H1 (cell line): ENCODE measurements at regions not wholly inside any gene's neighbourhood (a gene's known extent, or its start where the extent isn't known, plus 50 kb on each side); places are given as distances from the start of the nearest gene placed in this dataset.

Source experiments
- BACH1 ChIP-seq: IDR thresholded peaks from 2 replicates; pipeline ENCODE4 v1.6.1; 2012; ENCODE audit warnings: low read length, improper control_type of control experiment
- CHD2 ChIP-seq: IDR thresholded peaks from 2 replicates; pipeline ENCODE4 v1.6.1; 2012; ENCODE audit warnings: low read length, improper control_type of control experiment
- CTCF ChIP-seq, 3 experiments: IDR thresholded peaks; 1 replicate in 2 of 3; 2 replicates in 1 of 3; pipeline versions ENCODE4 v1.5.1 to v1.6.1; 2011; ENCODE audit warnings: low read length in 3 of 3, mild to moderate bottlenecking in 3 of 3, inconsistent platforms in 2 of 3, low read depth in 1 of 3, moderate library complexity in 1 of 3; ENCODE audit not compliant: insufficient read depth in 1 of 3; ENCODE audit errors: control extremely low read depth in 1 of 3
- POLR2A ChIP-seq, 2 experiments: IDR thresholded peaks; 1 replicate in 1 of 2; 2 replicates in 1 of 2; pipeline ENCODE4 v1.6.1; 2011; ENCODE audit warnings: low read depth in 2 of 2, low read length in 2 of 2, mild to moderate bottlenecking in 2 of 2; ENCODE audit errors: control extremely low read depth in 1 of 2
- POLR2AphosphoS5 ChIP-seq: IDR thresholded peaks from 2 replicates; pipeline ENCODE4 v1.6.1; 2011; ENCODE audit warnings: low read depth, low read length
- RXRA ChIP-seq: IDR thresholded peaks from 2 replicates; pipeline ENCODE4 v1.6.1; 2011; ENCODE audit warnings: low read depth, mild to moderate bottlenecking, low read length, moderate library complexity; ENCODE audit not compliant: insufficient read depth
- SIRT6 ChIP-seq: IDR thresholded peaks from one replicate; pipeline ENCODE4 v1.7.1; 2012; ENCODE audit warnings: low read length, inconsistent platforms
- SP1 ChIP-seq: IDR thresholded peaks from 2 replicates; pipeline ENCODE4 v1.6.1; 2011; ENCODE audit warnings: low read depth, low read length
- SUZ12 ChIP-seq: fragments of 200-600 bp; sonication (generic); IDR thresholded peaks from 2 replicates; pipeline ENCODE4 v1.6.1; 2012; ENCODE audit warnings: mild to moderate bottlenecking, inconsistent platforms, low read length, moderate library complexity, mixed read lengths
- YY1 ChIP-seq: IDR thresholded peaks from 2 replicates; pipeline ENCODE4 v1.6.1; 2011; ENCODE audit warnings: low read depth, mild to moderate bottlenecking, low read length

DNA sequence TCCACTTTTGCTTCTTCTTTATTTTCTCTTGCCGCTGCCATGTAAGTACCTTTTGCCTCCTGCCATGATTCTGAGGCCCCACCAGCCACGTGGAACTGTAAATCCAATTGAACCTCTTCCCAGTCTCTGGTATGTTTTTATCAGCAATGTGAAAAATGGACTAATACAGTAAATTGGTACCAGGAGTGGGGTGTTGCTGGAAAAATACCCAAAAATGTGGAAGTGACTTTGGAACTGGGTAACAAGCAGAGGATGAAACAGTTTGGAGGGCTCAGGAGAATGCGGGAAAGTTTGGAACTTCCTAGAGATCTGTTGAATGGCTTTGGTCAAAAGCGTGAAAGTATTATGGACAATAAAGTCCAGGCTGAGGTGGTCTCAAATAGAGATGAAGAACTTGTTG lies 670.3 kb upstream of the ZWINT start:
- TF ChIP-seq CTCF (IDR thresholded peaks at IDR 0.05; ENCODE audit: control extremely low read depth in 1 of 3, insufficient read depth in 1 of 3, low read depth in 1 of 3, low read length in 3 of 3) (no peak), CHD2 (no peak), RXRA (no peak), POLR2A (IDR thresholded peaks at IDR 0.05; ENCODE audit: control extremely low read depth in 1 of 2, low read depth in 2 of 2, low read length in 2 of 2) (no peak), SIRT6 (no peak), YY1 (no peak), POLR2AphosphoS5 (no peak), SUZ12 (no peak), BACH1 (no peak), SP1 (no peak)
